Calu3 (cell line): ENCODE measurements at regions not wholly inside any gene's neighbourhood (a gene's known extent, or its start where the extent isn't known, plus 50 kb on each side); places are given as distances from the start of the nearest gene placed in this dataset.

ENCODE experiments used
- BruUV-seq: library from RNA; stranded (reverse); fragments of 400-500 nt; replicated peaks from 2 replicates; lab custom pipeline; 2021; lab: Mats Ljungman, UMichigan
- CTCF ChIA-PET: fragments of 300-600 bp; sonication (Branson Sonifier 250); formaldehyde crosslinking; loops from one replicate; lab custom pipeline; 2022; ENCODE audit warnings: antibody characterized with exemption; lab: Charles Lee
- DNase-seq: peaks from one replicate; pipeline ENCODE4 v3.0.0; 2022
- H3K27ac Mint-ChIP-seq: one replicate; pipeline ENCODE4 v1.8.0; 2022; ENCODE audit warnings: mixed read lengths; ENCODE audit not compliant: unreplicated experiment
- H3K27me3 Mint-ChIP-seq: one replicate; pipeline ENCODE4 v1.8.0; 2022; ENCODE audit warnings: mixed read lengths; ENCODE audit not compliant: unreplicated experiment
- H3K36me3 Mint-ChIP-seq: one replicate; pipeline ENCODE4 v1.8.0; 2022; ENCODE audit warnings: mild to moderate bottlenecking, moderate library complexity, mixed read lengths; ENCODE audit not compliant: insufficient read depth, unreplicated experiment
- H3K4me1 Mint-ChIP-seq: one replicate; pipeline ENCODE4 v1.8.0; 2022; ENCODE audit warnings: mild to moderate bottlenecking, low read depth, mixed read lengths; ENCODE audit not compliant: unreplicated experiment
- H3K4me3 Mint-ChIP-seq: one replicate; pipeline ENCODE4 v1.8.0; 2022; ENCODE audit warnings: mild to moderate bottlenecking, low read depth, moderate library complexity, mixed read lengths; ENCODE audit not compliant: unreplicated experiment
- H3K9me3 Mint-ChIP-seq: one replicate; pipeline ENCODE4 v1.8.0; 2022; ENCODE audit warnings: low read depth, mixed read lengths; ENCODE audit not compliant: unreplicated experiment
- CTCF ChIP-seq: fragments of 200-600 bp; IDR thresholded peaks from one replicate; pipeline ENCODE4 v1.8.0; 2022; ENCODE audit warnings: antibody characterized with exemption; ENCODE audit not compliant: unreplicated experiment
- intact Hi-C: fragments of 100-400 bp; cut with micrococcal nuclease; formaldehyde crosslinking; loops from one replicate; pipeline ENCODE4 v1.10.0; 2022; ENCODE audit not compliant: unreplicated experiment

- no peaks in the 10 kb centered on the region for H3K27me3 Mint-ChIP-seq
- no peaks in the 10 kb centered on the region for H3K36me3 Mint-ChIP-seq
- BruUV-seq, result no TSS peak
- no peaks in the 10 kb centered on the region for H3K4me1 Mint-ChIP-seq
- no peak for DNase-seq
- intact Hi-C loops, result no loop called here
- H3K4me3 Mint-ChIP-seq, result no peak overlapping the region
- TF ChIP-seq CTCF, result no peak
- H3K9me3 Mint-ChIP-seq, result peaks cover 3% of the 10 kb centered on the region
- no peak overlapping the region for H3K27ac Mint-ChIP-seq
- CTCF ChIA-PET, result interaction anchor here (0.5 kb wide), 1 partner anchor 143 kb away, joined by 5 read pairs; no protein-coding TSS in a partner anchor
These were observed 250.6 kb upstream of the MAP3K1 start for GRCh38 chr5:56564541-56565282.

GRCh38 chr5:56561455-56561854 lies 253.9 kb upstream of the MAP3K1 start:
- no peaks in the 10 kb centered on the region for H3K27me3 Mint-ChIP-seq
- peaks cover 3% of the 10 kb centered on the region for H3K9me3 Mint-ChIP-seq
- DNase-seq, result no peak
- no peak overlapping the region for H3K27ac Mint-ChIP-seq
- H3K4me1 Mint-ChIP-seq, result no peaks in the 10 kb centered on the region
- H3K36me3 Mint-ChIP-seq, result no peaks in the 10 kb centered on the region
- CTCF ChIA-PET, result no interaction called here
- no peak overlapping the region for H3K4me3 Mint-ChIP-seq
- intact Hi-C loops, result no loop called here
- no peak for TF ChIP-seq CTCF
- no TSS peak for BruUV-seq

- no peak for DNase-seq
- H3K4me1 Mint-ChIP-seq, result no peaks in the 10 kb centered on the region
- intact Hi-C loops, result no loop called here
- H3K27ac Mint-ChIP-seq, result no peak overlapping the region
- CTCF ChIA-PET, result interaction anchor here (0.5 kb wide), 1 partner anchor 579 kb away, joined by 4 read pairs; no protein-coding TSS in a partner anchor
- BruUV-seq, result no TSS peak
- TF ChIP-seq CTCF, result no peak
- no peaks in the 10 kb centered on the region for H3K36me3 Mint-ChIP-seq
- H3K9me3 Mint-ChIP-seq, result peaks cover 3% of the 10 kb centered on the region
- H3K4me3 Mint-ChIP-seq, result no peak overlapping the region
- no peaks in the 10 kb centered on the region for H3K27me3 Mint-ChIP-seq
These were observed 257.1 kb upstream of the MAP3K1 start for GRCh38 chr5:56558131-56558745.

- intact Hi-C loops, result no loop called here
- no peak for TF ChIP-seq CTCF
These were observed 258.2 kb upstream of the MAP3K1 start for GRCh38 chr5:56557198-56557597.

More at GRCh38 chr5:56557198-56557597, 258.2 kb upstream of the MAP3K1 start:
- DNase-seq, result no peak
- CTCF ChIA-PET, result no interaction called here
- Mint-ChIP-seq H3K4me1 (no peaks in the 10 kb centered on the region), H3K36me3 (no peaks in the 10 kb centered on the region), H3K9me3 (peaks cover 3% of the 10 kb centered on the region), H3K4me3 (no peak overlapping the region), H3K27me3 (no peaks in the 10 kb centered on the region), H3K27ac (no peak overlapping the region)
- BruUV-seq, result no TSS peak
